Panc1 (cell line): ENCODE measurements at regions not wholly inside any gene's neighbourhood (a gene's known extent, or its start where the extent isn't known, plus 50 kb on each side); places are given as distances from the start of the nearest gene placed in this dataset.
"Not testable (repeated sequence)": the region's sequence is repeated elsewhere in the genome, so short reads cannot be mapped to it uniquely, and the experiment has no call there.

Experiments
- ATAC-seq: fragments of 200-7000 bp; cut with Tn5 transposase; 2 replicates; pipeline ENCODE4 v1.9.1; 2020; ENCODE audit warnings: mild to moderate bottlenecking, moderate library complexity
- BruUV-seq: library from RNA; stranded (reverse); fragments of 400-500 nt; replicated peaks from 2 replicates; lab custom pipeline; 2021; lab: Mats Ljungman, UMichigan
- CTCF ChIA-PET: fragments of 300-600 bp; sonication (Branson Sonifier 250); formaldehyde crosslinking; loops from one replicate; lab custom pipeline; 2022; ENCODE audit warnings: antibody characterized with exemption; lab: Charles Lee
- POLR2A ChIA-PET: fragments of 300-600 bp; sonication (Branson Sonifier 250); formaldehyde crosslinking; loops from one replicate; lab custom pipeline; 2022; ENCODE audit warnings: antibody characterized with exemption; lab: Charles Lee
- DNase-seq: peaks from one replicate; pipeline ENCODE4 v3.0.0-alpha.2; 2010; ENCODE audit warnings: low read depth, low spot score
- H3K27ac ChIP-seq: 2 replicates; pipeline ENCODE4 v1.5.1; 2011; ENCODE audit warnings: mild to moderate bottlenecking, low read length, inconsistent platforms
- H3K27me3 ChIP-seq: fragments of 200-500 bp; sonication (Bioruptor generic); 2 replicates; pipeline ENCODE4 v1.6.0; 2014; ENCODE audit warnings: low read length, inconsistent platforms; ENCODE audit not compliant: control insufficient read depth, insufficient read depth
- H3K36me3 ChIP-seq: fragments of 200-500 bp; sonication (Bioruptor generic); 2 replicates; pipeline ENCODE4 v1.5.1; 2014; ENCODE audit warnings: inconsistent platforms, mild to moderate bottlenecking, low read length, moderate library complexity; ENCODE audit not compliant: control insufficient read depth, insufficient read depth
- H3K4me1 ChIP-seq: 2 replicates; pipeline ENCODE4 v1.5.1; 2011; ENCODE audit warnings: inconsistent platforms, mild to moderate bottlenecking, low read length, moderate library complexity; ENCODE audit not compliant: control insufficient read depth, insufficient read depth
- H3K4me3 ChIP-seq, 2 experiments: 2 replicates each; pipeline ENCODE4 v1.5.1; 2011 to 2012; ENCODE audit warnings: low read depth in 2 of 2, low read length in 2 of 2, mild to moderate bottlenecking in 2 of 2, inconsistent platforms in 1 of 2, moderate library complexity in 1 of 2
- H3K9me3 ChIP-seq: fragments of 200-500 bp; sonication (Bioruptor generic); 2 replicates; pipeline ENCODE4 v1.5.1; 2014; ENCODE audit warnings: low read depth, mild to moderate bottlenecking, inconsistent platforms, low read length, moderate library complexity; ENCODE audit not compliant: control insufficient read depth, insufficient read depth
- CTCF ChIP-seq: fragments of 450-650 bp; IDR thresholded peaks from 2 replicates; pipeline ENCODE4 v1.5.1; 2017; ENCODE audit warnings: mild to moderate bottlenecking
- POLR2AphosphoS5 ChIP-seq: IDR thresholded peaks from 2 replicates; pipeline ENCODE4 v1.6.1; 2012; ENCODE audit warnings: mild to moderate bottlenecking, low read depth, low read length, moderate library complexity
- REST ChIP-seq, 2 experiments: IDR thresholded peaks; 2 replicates each; pipeline ENCODE4 v1.6.1; 2011 to 2012; ENCODE audit warnings: low read depth in 2 of 2, control low read depth in 1 of 2, low read length in 1 of 2, mild to moderate bottlenecking in 1 of 2, moderate library complexity in 1 of 2; ENCODE audit not compliant: insufficient read depth in 1 of 2
- SIN3A ChIP-seq: IDR thresholded peaks from 2 replicates; pipeline ENCODE4 v1.6.1; 2012; ENCODE audit warnings: low read depth, mild to moderate bottlenecking, low read length, moderate library complexity, borderline replicate concordance; ENCODE audit not compliant: insufficient read depth
- TCF7L2 ChIP-seq: IDR thresholded peaks from 2 replicates; pipeline ENCODE4 v1.6.1; 2011; ENCODE audit warnings: mild to moderate bottlenecking, low read depth, low read length, inconsistent platforms
- in situ Hi-C: cut with HindIII; loops from 2 replicates; pipeline ENCODE4 v1.10.0; 2016; ENCODE audit warnings: low sequenced_read_pairs, low pct_unique_long_range_greater_than_20kb
- intact Hi-C: fragments of 100-400 bp; cut with micrococcal nuclease; formaldehyde crosslinking; loops from one replicate; pipeline ENCODE4 v1.10.0; 2022; ENCODE audit not compliant: unreplicated experiment

GRCh38 chr20:26220609-26221008, 524.0 kb upstream of the ZNF337 start:
- H3K27ac ChIP-seq, POLR2A ChIA-PET, CTCF ChIA-PET, H3K4me3 ChIP-seq, H3K9me3 ChIP-seq, ATAC-seq, H3K27me3 ChIP-seq, BruUV-seq, H3K4me1 ChIP-seq, intact Hi-C loops, in situ Hi-C loops, DNase-seq, H3K36me3 ChIP-seq: not testable (repeated sequence)

- BruUV-seq, H3K4me1 ChIP-seq, H3K36me3 ChIP-seq, H3K9me3 ChIP-seq, POLR2A ChIA-PET, ATAC-seq, intact Hi-C loops, H3K27ac ChIP-seq, in situ Hi-C loops, H3K4me3 ChIP-seq, CTCF ChIA-PET, DNase-seq, H3K27me3 ChIP-seq: not testable (repeated sequence)
Observed at GRCh38 chr20:26219546-26219945, 522.9 kb upstream of the ZNF337 start.

GRCh38 chr20:26218301-26218700, 521.6 kb upstream of the ZNF337 start:
- intact Hi-C loops, result no loop called here
- Histone ChIP-seq H3K36me3 (no peaks in the 10 kb centered on the region), H3K9me3 (no peaks in the 10 kb centered on the region), H3K27me3 (no peaks in the 10 kb centered on the region), H3K27ac (no peak overlapping the region), H3K4me1 (no peaks in the 10 kb centered on the region), H3K4me3 (no peak overlapping the region)
- no TSS peak for BruUV-seq
- POLR2A ChIA-PET, result interaction anchor here (0.6 kb wide), 1 partner anchor 123 kb away, joined by 5 read pairs; no protein-coding TSS in a partner anchor
- CTCF ChIA-PET, result no interaction called here
- ATAC-seq, result no peak
- in situ Hi-C loops, result no loop called here
- TF ChIP-seq POLR2AphosphoS5, result no peak
- TF ChIP-seq TCF7L2, result no peak
- no peak for TF ChIP-seq SIN3A
- TF ChIP-seq REST (IDR thresholded peaks at IDR 0.05; ENCODE audit: insufficient read depth in 1 of 2, low read depth in 2 of 2, low read length in 1 of 2), result no peak
- TF ChIP-seq CTCF, result no peak
- DNase-seq, result no peak
